Stimulated activated effector memory CD8-positive, alpha-beta T cell treated with anti-CD3 and anti-CD28 coated beads, Interleukin-12 subunit alpha, Interleukin-12 subunit beta, amount 100 ng/mL, for 72 hours (primary cell): ENCODE measurements at regions not wholly inside any gene's neighbourhood (a gene's known extent, or its start where the extent isn't known, plus 50 kb on each side); places are given as distances from the start of the nearest gene placed in this dataset.
"Not testable (repeated sequence)": the region's sequence is repeated elsewhere in the genome, so short reads cannot be mapped to it uniquely, and the experiment has no call there.

ENCODE experiments used
- ATAC-seq: fragments of 150-1000 bp; cut with Tn5 transposase; 2 replicates; pipeline ENCODE4 v1.10.0; 2021
- DNase-seq, 2 donors: peaks; one replicate each; pipeline ENCODE4 v3.0.0; 2021 to 2022; ENCODE audit warnings: low spot score in 2 of 2
- H3K27ac Mint-ChIP-seq: one replicate; pipeline ENCODE4 v1.8.0; 2022; ENCODE audit warnings: mild to moderate bottlenecking, mixed read lengths
- H3K36me3 Mint-ChIP-seq: one replicate; pipeline ENCODE4 v1.8.0; 2022; ENCODE audit warnings: mild to moderate bottlenecking, mixed read lengths
- H3K4me1 Mint-ChIP-seq: one replicate; pipeline ENCODE4 v1.8.0; 2022; ENCODE audit warnings: mixed read lengths
- H3K4me3 Mint-ChIP-seq: one replicate; pipeline ENCODE4 v1.8.0; 2022; ENCODE audit warnings: mild to moderate bottlenecking, mixed read lengths
- H3K9me3 Mint-ChIP-seq: one replicate; pipeline ENCODE4 v1.8.0; 2022; ENCODE audit warnings: mixed read lengths

- no peak for DNase-seq
- Mint-ChIP-seq H3K4me3 (no peak overlapping the region), H3K36me3 (no peaks in the 10 kb centered on the region), H3K27ac (no peak overlapping the region), H3K9me3 (no peaks in the 10 kb centered on the region), H3K4me1 (peaks cover 6% of the 10 kb centered on the region)
- no peak for ATAC-seq
Observed at GRCh38 chr1:223029985-223030769, 112.9 kb downstream of the TLR5 start.

GRCh38 chr1:223030871-223031400, 112.1 kb downstream of the TLR5 start:
- no peaks in the 10 kb centered on the region for H3K9me3 Mint-ChIP-seq
- no peak overlapping the region for H3K27ac Mint-ChIP-seq
- H3K4me3 Mint-ChIP-seq = no peak overlapping the region
- no peak for DNase-seq
- ATAC-seq = no peak
- H3K36me3 Mint-ChIP-seq = no peaks in the 10 kb centered on the region
- peaks cover 6% of the 10 kb centered on the region for H3K4me1 Mint-ChIP-seq

GRCh38 chr1:223031733-223032601, 111.1 kb downstream of the TLR5 start:
- H3K27ac Mint-ChIP-seq = no peak overlapping the region
- no peaks in the 10 kb centered on the region for H3K9me3 Mint-ChIP-seq
- H3K4me3 Mint-ChIP-seq = no peak overlapping the region
- DNase-seq (no peak), ATAC-seq (peak; percentile 40)
- no peaks in the 10 kb centered on the region for H3K4me1 Mint-ChIP-seq
- H3K36me3 Mint-ChIP-seq = no peaks in the 10 kb centered on the region

- H3K36me3 Mint-ChIP-seq = no peaks in the 10 kb centered on the region
- DNase-seq (no peak), ATAC-seq (no peak)
- no peak overlapping the region for H3K27ac Mint-ChIP-seq
- H3K9me3 Mint-ChIP-seq = no peaks in the 10 kb centered on the region
- no peaks in the 10 kb centered on the region for H3K4me1 Mint-ChIP-seq
- no peak overlapping the region for H3K4me3 Mint-ChIP-seq
Observed at GRCh38 chr1:223033658-223034057, 109.4 kb downstream of the TLR5 start.

- Mint-ChIP-seq H3K4me3 (no peak overlapping the region), H3K36me3 (no peaks in the 10 kb centered on the region), H3K9me3 (no peaks in the 10 kb centered on the region), H3K27ac (no peak overlapping the region), H3K4me1 (no peaks in the 10 kb centered on the region)
- DNase-seq (no peak), ATAC-seq (no peak)
Observed at GRCh38 chr1:223034270-223034798, 108.7 kb downstream of the TLR5 start.

GRCh38 chr1:223035724-223036478, 107.1 kb downstream of the TLR5 start:
- H3K4me1 Mint-ChIP-seq = no peaks in the 10 kb centered on the region
- no peak overlapping the region for H3K27ac Mint-ChIP-seq
- ATAC-seq = no peak
- no peak for DNase-seq
- no peaks in the 10 kb centered on the region for H3K36me3 Mint-ChIP-seq
- H3K4me3 Mint-ChIP-seq = no peak overlapping the region
- no peaks in the 10 kb centered on the region for H3K9me3 Mint-ChIP-seq

GRCh38 chr1:223036479-223036845, 106.6 kb downstream of the TLR5 start:
- Mint-ChIP-seq H3K4me3 (no peak overlapping the region), H3K9me3 (no peaks in the 10 kb centered on the region), H3K27ac (no peak overlapping the region), H3K36me3 (no peaks in the 10 kb centered on the region), H3K4me1 (no peaks in the 10 kb centered on the region)
- DNase-seq = no peak
- no peak for ATAC-seq

- no peaks in the 10 kb centered on the region for H3K36me3 Mint-ChIP-seq
- ATAC-seq (no peak), DNase-seq (no peak)
- H3K4me1 Mint-ChIP-seq = no peaks in the 10 kb centered on the region
- no peak overlapping the region for H3K27ac Mint-ChIP-seq
- H3K9me3 Mint-ChIP-seq = no peaks in the 10 kb centered on the region
- no peak overlapping the region for H3K4me3 Mint-ChIP-seq
Observed at GRCh38 chr1:223037845-223038244, 105.2 kb downstream of the TLR5 start.

GRCh38 chr1:223038288-223039006, 104.6 kb downstream of the TLR5 start:
- no peak for DNase-seq
- H3K4me1 Mint-ChIP-seq = no peaks in the 10 kb centered on the region
- peak; percentile 9 for ATAC-seq
- no peak overlapping the region for H3K27ac Mint-ChIP-seq
- no peaks in the 10 kb centered on the region for H3K36me3 Mint-ChIP-seq
- H3K4me3 Mint-ChIP-seq = no peak overlapping the region
- H3K9me3 Mint-ChIP-seq = no peaks in the 10 kb centered on the region

GRCh38 chr1:223039990-223040389, 103.1 kb downstream of the TLR5 start:
- Mint-ChIP-seq H3K9me3 (no peaks in the 10 kb centered on the region), H3K4me1 (no peaks in the 10 kb centered on the region), H3K36me3 (no peaks in the 10 kb centered on the region), H3K4me3 (no peak overlapping the region), H3K27ac (no peak overlapping the region)
- DNase-seq (no peak), ATAC-seq (no peak)

- Mint-ChIP-seq H3K27ac (no peak overlapping the region), H3K4me3 (no peak overlapping the region), H3K36me3 (no peaks in the 10 kb centered on the region), H3K4me1 (no peaks in the 10 kb centered on the region), H3K9me3 (no peaks in the 10 kb centered on the region)
- ATAC-seq (no peak), DNase-seq (no peak)
Observed at GRCh38 chr1:223041481-223041880, 101.6 kb downstream of the TLR5 start.

GRCh38 chr1:223045164-223045957, 97.7 kb downstream of the TLR5 start:
- H3K9me3 Mint-ChIP-seq = no peaks in the 10 kb centered on the region
- H3K27ac Mint-ChIP-seq = no peak overlapping the region
- no peak for ATAC-seq
- H3K4me3 Mint-ChIP-seq = no peak overlapping the region
- DNase-seq = no peak
- H3K4me1 Mint-ChIP-seq = no peaks in the 10 kb centered on the region
- H3K36me3 Mint-ChIP-seq = no peaks in the 10 kb centered on the region

- Mint-ChIP-seq H3K27ac (no peak overlapping the region), H3K4me1 (no peaks in the 10 kb centered on the region), H3K36me3 (no peaks in the 10 kb centered on the region), H3K4me3 (no peak overlapping the region), H3K9me3 (no peaks in the 10 kb centered on the region)
- no peak for ATAC-seq
- DNase-seq = no peak
Observed at GRCh38 chr1:223046011-223046410, 97.0 kb downstream of the TLR5 start.

GRCh38 chr1:223046463-223046862, 96.6 kb downstream of the TLR5 start:
- ATAC-seq, H3K9me3 Mint-ChIP-seq, DNase-seq, H3K27ac Mint-ChIP-seq, H3K36me3 Mint-ChIP-seq, H3K4me1 Mint-ChIP-seq, H3K4me3 Mint-ChIP-seq: not testable (repeated sequence)
